ENCODE measurements at regions not wholly inside any gene's neighbourhood (a gene's known extent, or its start where the extent isn't known, plus 50 kb on each side); places are given as distances from the start of the nearest gene placed in this dataset.
A peak's percentile ranks its signal among the peaks of the same experiment; 100 is the strongest.

DNA sequence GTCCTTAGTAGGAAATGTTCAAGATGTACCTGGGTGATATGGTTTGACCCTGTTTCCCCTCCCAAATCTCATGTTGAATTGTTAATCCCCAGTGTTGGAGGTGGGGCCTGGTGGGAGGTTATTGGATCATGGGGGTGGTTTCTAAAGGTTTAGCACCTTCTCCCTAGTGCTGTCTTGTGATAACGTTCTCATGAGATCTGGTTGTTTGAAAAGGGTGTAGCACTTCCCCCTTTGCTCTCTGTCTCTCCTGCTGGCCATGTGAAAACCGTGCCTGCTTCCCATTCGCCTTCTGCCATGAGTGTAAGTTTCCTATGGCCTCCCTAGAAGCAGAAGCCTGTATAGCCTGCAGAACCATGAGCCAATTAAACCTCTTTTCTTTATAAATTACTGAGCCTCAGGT lies 353.0 kb upstream of the SFSWAP start:
- Mint-ChIP-seq H3K27me3 (ENCODE audit: low read depth, poor library complexity) (peaks cover 35% of the 10 kb centered on the region), H3K27ac (no peak overlapping the region), H3K4me1 (peaks cover 26% of the 10 kb centered on the region), H3K4me3 (no peak overlapping the region), H3K36me3 (ENCODE audit: low read depth) (no peaks in the 10 kb centered on the region), H3K9me3 (peaks cover 9% of the 10 kb centered on the region)
- TF ChIP-seq, protein P1, sequence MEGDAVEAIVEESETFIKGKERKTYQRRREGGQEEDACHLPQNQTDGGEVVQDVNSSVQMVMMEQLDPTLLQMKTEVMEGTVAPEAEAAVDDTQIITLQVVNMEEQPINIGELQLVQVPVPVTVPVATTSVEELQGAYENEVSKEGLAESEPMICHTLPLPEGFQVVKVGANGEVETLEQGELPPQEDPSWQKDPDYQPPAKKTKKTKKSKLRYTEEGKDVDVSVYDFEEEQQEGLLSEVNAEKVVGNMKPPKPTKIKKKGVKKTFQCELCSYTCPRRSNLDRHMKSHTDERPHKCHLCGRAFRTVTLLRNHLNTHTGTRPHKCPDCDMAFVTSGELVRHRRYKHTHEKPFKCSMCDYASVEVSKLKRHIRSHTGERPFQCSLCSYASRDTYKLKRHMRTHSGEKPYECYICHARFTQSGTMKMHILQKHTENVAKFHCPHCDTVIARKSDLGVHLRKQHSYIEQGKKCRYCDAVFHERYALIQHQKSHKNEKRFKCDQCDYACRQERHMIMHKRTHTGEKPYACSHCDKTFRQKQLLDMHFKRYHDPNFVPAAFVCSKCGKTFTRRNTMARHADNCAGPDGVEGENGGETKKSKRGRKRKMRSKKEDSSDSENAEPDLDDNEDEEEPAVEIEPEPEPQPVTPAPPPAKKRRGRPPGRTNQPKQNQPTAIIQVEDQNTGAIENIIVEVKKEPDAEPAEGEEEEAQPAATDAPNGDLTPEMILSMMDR (IDR thresholded peaks at IDR 0.05), result no peak
- DNase-seq, result no peak

GRCh38 chr12:131362291-131363211 lies 348.3 kb upstream of the SFSWAP start:
- peaks cover 13% of the 10 kb centered on the region for H3K4me1 Mint-ChIP-seq
- H3K27me3 Mint-ChIP-seq (ENCODE audit: low read depth, poor library complexity), result peaks cover 24% of the 10 kb centered on the region
- no peaks in the 10 kb centered on the region for H3K36me3 Mint-ChIP-seq (ENCODE audit: low read depth)
- H3K27ac Mint-ChIP-seq, result no peak overlapping the region
- TF ChIP-seq, protein P1 (IDR thresholded peaks at IDR 0.05), result no peak
- peaks cover 9% of the 10 kb centered on the region for H3K9me3 Mint-ChIP-seq
- DNase-seq, result no peak
- no peak overlapping the region for H3K4me3 Mint-ChIP-seq

- DNase-seq, result no peak
- TF ChIP-seq, protein P1 (IDR thresholded peaks at IDR 0.05), result no peak
- peaks cover 13% of the 10 kb centered on the region for H3K4me1 Mint-ChIP-seq
- peaks cover 9% of the 10 kb centered on the region for H3K9me3 Mint-ChIP-seq
- no peak overlapping the region for H3K27ac Mint-ChIP-seq
- H3K4me3 Mint-ChIP-seq, result no peak overlapping the region
- peaks cover 23% of the 10 kb centered on the region for H3K27me3 Mint-ChIP-seq (ENCODE audit: low read depth, poor library complexity)
- H3K36me3 Mint-ChIP-seq (ENCODE audit: low read depth), result no peaks in the 10 kb centered on the region
Observed at GRCh38 chr12:131363393-131363792, 347.5 kb upstream of the SFSWAP start.

DNA sequence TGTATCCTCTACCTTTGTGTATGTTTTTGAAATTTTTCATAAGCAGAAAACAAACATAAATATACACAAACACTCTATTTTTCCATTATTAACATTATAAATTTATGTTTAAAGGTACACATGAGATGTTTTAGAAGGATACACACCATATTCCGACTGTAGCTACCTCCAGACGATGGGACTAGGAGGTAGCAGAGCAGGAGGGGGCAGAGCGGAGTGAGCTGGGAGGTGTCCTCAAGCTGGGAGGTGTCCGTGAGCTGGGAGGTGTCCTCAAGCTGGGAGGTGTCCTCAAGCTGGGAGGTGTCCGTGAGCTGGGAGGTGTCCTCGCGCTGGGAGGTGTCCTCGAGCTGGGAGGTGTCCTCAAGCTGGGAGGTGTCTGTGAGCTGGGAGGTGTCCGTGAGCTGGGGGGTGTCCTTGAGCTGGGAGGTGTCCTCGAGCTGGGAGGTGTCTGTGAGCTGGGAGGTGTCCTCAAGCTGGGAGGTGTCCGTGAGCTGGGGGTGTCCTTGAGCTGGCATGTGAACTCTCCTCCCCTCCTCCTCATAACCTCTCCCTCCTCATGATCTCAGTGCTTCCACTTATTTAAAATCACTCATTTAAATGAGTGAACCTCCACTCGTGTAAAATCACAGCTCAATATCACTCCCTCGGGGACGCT lies 346.9 kb upstream of the SFSWAP start:
- H3K9me3 Mint-ChIP-seq, result peaks cover 9% of the 10 kb centered on the region
- no peak for DNase-seq
- peaks cover 27% of the 10 kb centered on the region for H3K27me3 Mint-ChIP-seq (ENCODE audit: low read depth, poor library complexity)
- peak overlapping the region; percentile 68 for H3K27ac Mint-ChIP-seq
- peaks cover 13% of the 10 kb centered on the region for H3K4me1 Mint-ChIP-seq
- TF ChIP-seq, protein P1 (IDR thresholded peaks at IDR 0.05), result no peak
- no peaks in the 10 kb centered on the region for H3K36me3 Mint-ChIP-seq (ENCODE audit: low read depth)
- no peak overlapping the region for H3K4me3 Mint-ChIP-seq

GRCh38 chr12:131364903-131365820 lies 345.7 kb upstream of the SFSWAP start:
- Mint-ChIP-seq H3K36me3 (ENCODE audit: low read depth) (no peaks in the 10 kb centered on the region), H3K4me3 (no peak overlapping the region), H3K4me1 (peaks cover 14% of the 10 kb centered on the region), H3K9me3 (no peaks in the 10 kb centered on the region), H3K27me3 (ENCODE audit: low read depth, poor library complexity) (peaks cover 33% of the 10 kb centered on the region), H3K27ac (no peak overlapping the region)
- no peak for DNase-seq
- TF ChIP-seq, protein P1 (IDR thresholded peaks at IDR 0.05), result no peak
